GM19463 (cell line): ENCODE measurements at regions not wholly inside any gene's neighbourhood (a gene's known extent, or its start where the extent isn't known, plus 50 kb on each side); places are given as distances from the start of the nearest gene placed in this dataset.
"Not testable (repeated sequence)": the region's sequence is repeated elsewhere in the genome, so short reads cannot be mapped to it uniquely, and the experiment has no call there.

Source experiments
- ATAC-seq: cut with Tn5 transposase; IDR thresholded peaks from one replicate; pipeline ENCODE4 v1.9.1; 2021; ENCODE audit warnings: mild to moderate bottlenecking, moderate library complexity; ENCODE audit not compliant: unreplicated experiment

GRCh38 chr6:21767891-21768648 lies 174.5 kb downstream of the SOX4 start:
- ATAC-seq: no peak

DNA sequence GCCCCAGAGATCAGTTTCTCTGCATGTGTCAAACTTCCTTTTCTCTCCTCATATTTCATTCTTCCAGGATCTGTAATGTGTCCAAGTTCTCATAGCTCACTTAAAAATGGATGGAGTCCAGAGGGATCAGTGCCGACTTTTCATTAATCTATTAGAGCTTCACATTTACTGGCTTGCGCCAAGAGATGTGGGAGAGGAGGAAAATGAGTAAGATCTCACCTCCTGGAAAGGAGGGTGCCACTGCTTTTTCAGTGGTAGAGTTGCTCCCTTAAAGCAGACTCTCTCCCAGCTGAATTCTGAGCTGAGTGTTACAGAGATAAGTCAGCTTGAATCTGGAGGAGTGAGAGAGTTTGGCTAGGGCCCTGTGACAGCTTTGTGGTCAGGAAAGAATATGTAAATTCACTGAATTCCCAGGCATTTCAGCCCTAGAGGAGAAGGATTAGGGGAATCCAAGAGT lies 175.9 kb downstream of the SOX4 start:
- ATAC-seq: no peak

DNA sequence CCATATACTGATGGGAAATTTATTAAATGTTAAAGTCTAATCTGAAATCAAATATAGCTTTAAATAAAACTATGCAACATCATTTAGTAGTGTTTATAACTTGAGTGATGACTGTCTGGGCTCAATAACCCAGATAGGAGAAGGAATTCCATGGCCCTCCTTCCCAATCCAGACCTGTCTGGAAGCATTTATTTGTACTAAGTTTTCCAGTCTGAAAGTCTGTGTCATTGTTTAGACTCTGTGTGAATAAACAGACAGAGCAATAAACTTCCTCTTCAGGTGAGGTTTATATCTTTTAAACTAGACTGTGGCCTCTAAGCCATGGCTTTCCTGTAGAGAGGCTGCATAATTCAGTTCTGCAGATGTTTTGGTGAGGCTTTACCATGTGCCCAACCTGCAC lies 176.4 kb downstream of the SOX4 start:
- ATAC-seq: no peak

DNA sequence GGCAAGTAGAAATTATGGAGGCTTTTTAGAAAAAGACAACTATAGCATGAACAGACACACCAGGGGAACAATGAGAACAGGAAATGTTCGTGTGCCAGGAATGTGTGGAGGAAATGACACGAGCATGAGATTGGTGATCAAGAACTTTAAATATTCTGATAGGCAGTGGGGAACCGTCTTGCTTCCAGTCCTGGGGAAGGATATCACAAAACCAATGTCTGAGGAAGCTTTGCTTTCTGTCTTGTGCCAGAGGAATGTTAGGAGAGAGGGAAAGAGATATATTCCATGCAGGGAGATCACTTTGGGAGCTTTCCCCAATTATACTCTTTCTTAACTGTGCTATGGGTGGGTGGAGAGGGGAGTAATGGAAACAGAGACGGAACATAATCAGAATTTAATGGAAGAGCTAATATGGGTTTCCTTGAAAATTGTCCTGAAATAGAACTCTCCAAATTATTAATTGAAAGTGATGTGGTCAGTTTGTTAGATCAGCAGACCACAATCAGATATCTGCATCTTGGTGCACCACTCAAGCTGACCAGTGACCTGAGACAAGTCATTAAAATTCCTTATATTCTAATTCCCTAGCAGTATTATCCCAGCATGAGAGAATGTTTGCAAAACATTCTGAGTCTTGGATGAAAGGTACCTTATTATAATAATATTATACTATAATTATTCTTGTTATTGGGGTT lies 178.2 kb downstream of the SOX4 start:
- no peak for ATAC-seq

GRCh38 chr6:21772477-21772876 lies 178.9 kb downstream of the SOX4 start:
- ATAC-seq: no peak

DNA sequence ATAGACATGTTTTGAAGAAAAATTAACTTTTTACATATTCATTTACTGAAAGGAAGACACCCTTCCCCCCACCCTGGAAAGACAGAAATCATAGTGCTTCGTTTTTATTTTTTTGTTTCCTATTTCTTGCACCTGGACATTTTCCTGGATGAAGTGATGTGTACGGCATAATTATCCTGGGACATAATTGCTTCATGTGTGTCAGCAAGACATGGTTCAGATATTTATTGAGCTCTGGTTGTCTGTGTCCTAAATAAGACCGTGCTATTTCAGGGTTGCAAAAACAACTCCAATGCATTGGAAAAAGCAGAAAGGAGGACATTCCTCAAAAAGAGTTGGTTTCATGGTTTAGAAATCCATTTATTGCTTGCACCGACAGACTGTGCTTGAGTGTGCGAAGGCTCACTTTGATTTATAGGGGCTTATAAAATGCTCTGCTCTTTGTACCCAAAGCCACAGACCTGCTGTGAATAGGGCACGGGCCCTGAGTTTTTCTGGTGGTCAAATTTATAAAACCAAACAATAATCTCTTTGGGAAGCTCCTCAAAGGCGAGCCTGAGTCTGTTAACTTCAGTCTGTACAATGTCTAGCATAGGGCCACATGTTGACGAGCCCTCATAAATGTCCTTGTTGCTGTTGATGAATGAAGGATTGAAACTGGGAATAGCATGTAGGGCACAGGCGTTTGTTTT lies 179.5 kb downstream of the SOX4 start:
- no peak for ATAC-seq

DNA sequence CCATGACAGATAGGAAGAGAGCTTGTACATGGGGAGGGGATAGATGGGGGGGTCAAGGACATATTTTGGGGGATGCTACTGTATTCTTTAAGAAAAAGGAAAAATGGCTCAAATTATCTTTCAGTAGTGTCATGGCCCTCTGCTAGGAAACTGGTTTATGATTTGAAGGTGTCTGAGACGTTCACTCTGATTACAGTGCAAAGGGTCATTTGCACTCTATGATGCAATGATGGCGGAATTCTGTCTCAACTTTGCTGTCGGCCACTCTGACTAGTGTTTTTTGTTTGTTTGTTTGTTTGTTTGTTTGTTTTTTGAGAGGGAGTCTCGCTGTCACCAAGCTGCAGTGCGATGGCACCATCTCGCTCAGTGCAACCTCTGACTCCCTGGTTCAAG lies 180.0 kb downstream of the SOX4 start:
- ATAC-seq: no peak

DNA sequence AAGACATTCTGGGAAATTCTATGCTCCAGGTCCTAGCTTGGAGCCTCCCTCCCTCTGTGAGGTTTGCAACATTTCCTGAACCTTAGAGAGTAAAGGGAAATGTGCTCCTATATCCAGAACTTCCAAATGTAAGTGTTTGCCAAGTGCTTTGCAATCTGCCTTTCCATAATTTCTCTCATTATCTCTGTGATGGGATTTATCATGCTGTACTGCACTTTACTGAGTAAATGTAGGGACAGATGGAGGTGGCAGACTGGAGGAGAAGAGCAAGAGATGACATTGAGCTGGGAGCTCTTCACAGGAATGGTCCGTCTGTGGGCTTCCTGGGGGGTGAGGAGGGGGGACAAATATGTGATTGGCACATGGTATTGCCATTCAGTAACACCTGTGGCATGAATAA lies 184.3 kb downstream of the SOX4 start:
- no peak for ATAC-seq

DNA sequence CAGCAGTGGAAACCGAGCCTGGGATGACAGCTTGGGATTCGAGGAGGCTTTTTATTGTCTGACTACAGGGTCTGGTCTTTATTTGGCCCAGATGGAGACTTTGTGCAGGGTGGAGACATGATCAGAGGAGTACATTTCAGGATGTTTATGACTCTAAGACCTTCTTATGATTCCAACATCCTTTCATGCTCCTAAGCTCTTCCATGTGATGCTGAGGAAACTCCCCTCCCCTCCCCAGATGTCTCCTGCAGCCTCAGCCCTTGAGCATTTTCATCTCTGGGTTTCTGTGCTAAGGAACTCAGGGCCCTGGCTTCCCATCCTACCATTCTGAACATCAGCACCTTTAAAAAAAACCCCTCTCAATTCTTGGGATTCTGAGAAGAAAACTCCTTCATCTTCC lies 186.6 kb downstream of the SOX4 start:
- ATAC-seq: no peak

GRCh38 chr6:21780679-21781078 lies 187.1 kb downstream of the SOX4 start:
- ATAC-seq: no peak

DNA sequence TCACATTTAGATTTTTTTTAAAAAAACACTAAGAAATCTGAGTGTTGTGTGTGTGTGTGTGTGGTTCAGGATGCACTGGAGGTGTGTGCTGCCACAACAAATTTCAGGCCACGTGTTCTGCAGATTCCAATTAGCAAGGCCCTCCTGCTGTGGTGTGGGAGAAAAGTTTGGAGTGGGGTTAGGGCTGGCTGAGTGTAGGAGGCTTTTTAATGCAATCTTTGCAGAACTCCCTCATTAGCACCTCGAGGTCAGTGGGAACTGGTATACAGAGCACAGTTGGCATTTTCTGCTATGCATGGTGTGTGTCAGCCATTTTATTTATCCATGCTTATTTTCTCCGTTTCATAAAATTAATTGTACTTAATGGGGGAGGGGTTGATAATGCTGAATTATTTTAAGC lies 187.6 kb downstream of the SOX4 start:
- ATAC-seq: no peak

- ATAC-seq: no peak
Measured at GRCh38 chr6:21785164-21785563, 191.6 kb downstream of the SOX4 start.

GRCh38 chr6:21791056-21791455 lies 197.5 kb downstream of the SOX4 start:
- no peak for ATAC-seq

DNA sequence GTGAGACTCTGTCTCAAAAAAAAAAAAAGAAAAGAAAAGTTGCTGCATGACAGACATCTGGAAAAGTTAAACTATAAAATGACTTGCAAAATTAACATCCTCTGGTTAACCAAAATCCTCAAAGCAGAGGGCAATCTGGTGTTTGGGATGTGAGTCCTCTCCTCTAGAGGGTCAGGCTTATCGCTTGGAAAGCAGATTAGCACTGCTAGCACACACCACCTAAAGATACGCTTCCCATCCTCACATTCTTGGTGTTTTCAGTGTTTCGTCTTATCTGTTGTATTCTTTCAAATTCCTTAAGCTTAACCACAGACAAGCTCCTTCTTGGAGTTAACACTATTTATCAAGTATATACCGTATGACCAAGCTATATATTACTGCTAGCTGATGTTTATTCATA lies 198.0 kb downstream of the SOX4 start:
- ATAC-seq: no peak

GRCh38 chr6:21792177-21792576 lies 198.6 kb downstream of the SOX4 start:
- no peak for ATAC-seq

GRCh38 chr6:21796979-21797378 lies 203.4 kb downstream of the SOX4 start:
- not testable (repeated sequence) for ATAC-seq

- ATAC-seq: no peak
Measured at GRCh38 chr6:21798468-21798867, 204.9 kb downstream of the SOX4 start.

- no peak for ATAC-seq
Measured at GRCh38 chr6:21800330-21800729, 206.8 kb downstream of the SOX4 start.

- no peak for ATAC-seq
Measured at GRCh38 chr6:21800948-21801438, 207.4 kb downstream of the SOX4 start.

DNA sequence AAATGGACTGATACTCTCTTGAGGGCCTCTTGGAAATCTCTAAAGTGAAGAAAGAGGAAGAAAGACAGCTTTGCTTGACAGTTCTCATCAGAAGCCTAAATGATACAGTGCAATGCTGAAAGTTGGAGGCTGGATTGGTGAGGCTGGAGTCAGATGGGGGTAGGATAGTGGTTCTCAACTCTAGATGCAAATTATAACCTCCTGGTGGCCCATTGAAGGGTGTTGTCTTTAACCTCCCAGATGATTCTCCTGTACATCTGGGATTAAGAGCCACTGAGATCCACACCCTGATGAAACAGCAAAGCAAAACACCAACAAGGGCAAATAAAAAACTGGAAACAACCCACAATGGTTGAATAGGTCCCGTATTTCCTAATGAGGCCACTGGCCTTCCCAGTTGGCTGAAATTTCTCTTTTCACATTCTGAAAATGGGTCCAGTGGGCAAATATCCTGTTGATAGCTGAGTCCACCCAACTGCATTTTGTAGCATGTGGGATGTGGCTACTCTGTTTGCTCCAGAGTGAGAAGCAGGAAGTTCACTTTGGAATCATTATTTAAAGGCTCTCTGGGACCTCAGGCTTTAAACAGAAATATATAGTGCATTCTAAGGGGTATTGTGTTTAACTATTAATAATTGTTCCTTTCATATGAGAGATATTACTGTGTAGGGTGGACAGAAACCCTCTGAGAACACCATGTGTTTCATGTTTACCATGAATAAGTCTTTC lies 208.1 kb downstream of the SOX4 start:
- ATAC-seq: no peak

GRCh38 chr6:21802175-21802822 lies 208.7 kb downstream of the SOX4 start:
- ATAC-seq: no peak
